Panc1 (cell line): ENCODE measurements at regions not wholly inside any gene's neighbourhood (a gene's known extent, or its start where the extent isn't known, plus 50 kb on each side); places are given as distances from the start of the nearest gene placed in this dataset.

Experiments
- POLR2AphosphoS5 ChIP-seq: IDR thresholded peaks from 2 replicates; pipeline ENCODE4 v1.6.1; 2012; ENCODE audit warnings: mild to moderate bottlenecking, low read depth, low read length, moderate library complexity
- REST ChIP-seq, 2 experiments: IDR thresholded peaks; 2 replicates each; pipeline ENCODE4 v1.6.1; 2011 to 2012; ENCODE audit warnings: low read depth in 2 of 2, control low read depth in 1 of 2, low read length in 1 of 2, mild to moderate bottlenecking in 1 of 2, moderate library complexity in 1 of 2; ENCODE audit not compliant: insufficient read depth in 1 of 2
- SIN3A ChIP-seq: IDR thresholded peaks from 2 replicates; pipeline ENCODE4 v1.6.1; 2012; ENCODE audit warnings: low read depth, mild to moderate bottlenecking, low read length, moderate library complexity, borderline replicate concordance; ENCODE audit not compliant: insufficient read depth
- TF ChIP-seq, protein P1 (sequence below): fragments of 450-650 bp; IDR thresholded peaks from 2 replicates; pipeline ENCODE4 v1.5.1; 2017; ENCODE audit warnings: mild to moderate bottlenecking

- TF ChIP-seq, protein P1, sequence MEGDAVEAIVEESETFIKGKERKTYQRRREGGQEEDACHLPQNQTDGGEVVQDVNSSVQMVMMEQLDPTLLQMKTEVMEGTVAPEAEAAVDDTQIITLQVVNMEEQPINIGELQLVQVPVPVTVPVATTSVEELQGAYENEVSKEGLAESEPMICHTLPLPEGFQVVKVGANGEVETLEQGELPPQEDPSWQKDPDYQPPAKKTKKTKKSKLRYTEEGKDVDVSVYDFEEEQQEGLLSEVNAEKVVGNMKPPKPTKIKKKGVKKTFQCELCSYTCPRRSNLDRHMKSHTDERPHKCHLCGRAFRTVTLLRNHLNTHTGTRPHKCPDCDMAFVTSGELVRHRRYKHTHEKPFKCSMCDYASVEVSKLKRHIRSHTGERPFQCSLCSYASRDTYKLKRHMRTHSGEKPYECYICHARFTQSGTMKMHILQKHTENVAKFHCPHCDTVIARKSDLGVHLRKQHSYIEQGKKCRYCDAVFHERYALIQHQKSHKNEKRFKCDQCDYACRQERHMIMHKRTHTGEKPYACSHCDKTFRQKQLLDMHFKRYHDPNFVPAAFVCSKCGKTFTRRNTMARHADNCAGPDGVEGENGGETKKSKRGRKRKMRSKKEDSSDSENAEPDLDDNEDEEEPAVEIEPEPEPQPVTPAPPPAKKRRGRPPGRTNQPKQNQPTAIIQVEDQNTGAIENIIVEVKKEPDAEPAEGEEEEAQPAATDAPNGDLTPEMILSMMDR, result no peak
- TF ChIP-seq REST (IDR thresholded peaks at IDR 0.05; ENCODE audit: insufficient read depth in 1 of 2, low read depth in 2 of 2, low read length in 1 of 2), result no peak
- TF ChIP-seq POLR2AphosphoS5, result no peak
- no peak for TF ChIP-seq SIN3A
These were observed 148.3 kb downstream of the ENC1 start for GRCh38 chr5:74492230-74492629.
